ENCODE measurements at regions not wholly inside any gene's neighbourhood (a gene's known extent, or its start where the extent isn't known, plus 50 kb on each side); places are given as distances from the start of the nearest gene placed in this dataset.

DNA sequence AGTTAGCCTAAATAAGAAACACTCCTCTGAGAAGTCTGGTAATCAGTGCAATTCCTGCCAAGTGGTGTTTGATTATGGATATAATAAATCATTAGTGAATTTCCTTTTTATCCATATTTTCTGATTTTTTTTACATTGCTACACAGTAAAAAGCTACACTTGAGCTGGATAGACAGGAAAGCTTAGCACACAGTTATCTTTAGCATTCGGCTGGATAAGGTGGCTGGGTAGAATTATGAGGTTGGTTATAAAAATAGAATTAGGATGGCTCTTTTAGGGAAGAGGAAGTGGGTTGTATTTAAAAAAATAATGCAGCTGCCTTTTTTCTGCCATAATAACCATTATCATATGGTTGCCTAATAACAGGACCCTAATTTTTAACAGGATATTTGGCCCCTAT, 460.6 kb downstream of the NAF1 start:
- no peak for TF ChIP-seq TARDBP (IDR thresholded peaks at IDR 0.05)
- no peak for TF ChIP-seq ZNF384 (IDR thresholded peaks at IDR 0.05)
